ES-I3 (cell line): ENCODE measurements at regions not wholly inside any gene's neighbourhood (a gene's known extent, or its start where the extent isn't known, plus 50 kb on each side); places are given as distances from the start of the nearest gene placed in this dataset.
"Not testable (repeated sequence)": the region's sequence is repeated elsewhere in the genome, so short reads cannot be mapped to it uniquely, and the experiment has no call there.

Experiments used
- H3K36me3 ChIP-seq: 2 replicates; pipeline ENCODE4 v1.6.1; 2013; ENCODE audit warnings: mild to moderate bottlenecking, low read length, control low read depth, moderate library complexity; ENCODE audit not compliant: insufficient read depth
- H3K4me1 ChIP-seq: 2 replicates; pipeline ENCODE4 v1.6.1; 2013; ENCODE audit warnings: mild to moderate bottlenecking, control low read depth, low read length; ENCODE audit not compliant: insufficient read depth
- H3K9ac ChIP-seq: 2 replicates; pipeline ENCODE4 v1.6.1; 2013; ENCODE audit warnings: low read depth, mild to moderate bottlenecking, low read length, moderate library complexity
- H3K9me3 ChIP-seq: 2 replicates; pipeline ENCODE4 v1.6.1; 2013; ENCODE audit warnings: mild to moderate bottlenecking, low read length, moderate library complexity; ENCODE audit not compliant: control insufficient read depth, insufficient read depth

- Histone ChIP-seq H3K9me3 (no peaks in the 10 kb centered on the region), H3K36me3 (no peaks in the 10 kb centered on the region), H3K4me1 (no peaks in the 10 kb centered on the region), H3K9ac (no peak overlapping the region)
These were observed 108.6 kb downstream of the ZMAT1 start for GRCh38 chrX:101823236-101823635.

- H3K36me3 ChIP-seq, H3K4me1 ChIP-seq, H3K9me3 ChIP-seq, H3K9ac ChIP-seq: not testable (repeated sequence)
These were observed 114.1 kb downstream of the ZMAT1 start for GRCh38 chrX:101817739-101818138.

GRCh38 chrX:101813200-101813599 lies 118.6 kb downstream of the ZMAT1 start:
- Histone ChIP-seq H3K4me1 (no peaks in the 10 kb centered on the region), H3K9me3 (no peaks in the 10 kb centered on the region; the same call in 1 of the 2 replicates), H3K36me3 (no peaks in the 10 kb centered on the region), H3K9ac (no peak overlapping the region)

- no peak overlapping the region for H3K9ac ChIP-seq
- H3K9me3 ChIP-seq: no peaks in the 10 kb centered on the region
- no peaks in the 10 kb centered on the region for H3K4me1 ChIP-seq
- no peaks in the 10 kb centered on the region for H3K36me3 ChIP-seq
These were observed 128.4 kb downstream of the ZMAT1 start for GRCh38 chrX:101803451-101803850.

- H3K9me3 ChIP-seq: no peaks in the 10 kb centered on the region
- 0 out of 2 replicates have a peak overlapping the region, but pooled peaks have one; percentile 22 for H3K9ac ChIP-seq
- no peaks in the 10 kb centered on the region for H3K4me1 ChIP-seq
- no peaks in the 10 kb centered on the region for H3K36me3 ChIP-seq
These were observed 132.4 kb downstream of the ZMAT1 start for GRCh38 chrX:101799387-101799786.

GRCh38 chrX:101787934-101788333 lies 128.3 kb upstream of the ARMCX2 start:
- Histone ChIP-seq H3K9me3 (peaks cover 6% of the 10 kb centered on the region; the same call in 1 of the 2 replicates), H3K36me3 (no peaks in the 10 kb centered on the region), H3K9ac (no peak overlapping the region), H3K4me1 (peaks cover 5% of the 10 kb centered on the region; the same call in 1 of the 2 replicates)

GRCh38 chrX:101785142-101785541 lies 125.5 kb upstream of the ARMCX2 start:
- H3K4me1 ChIP-seq: peaks cover 5% of the 10 kb centered on the region; the same call in 1 of the 2 replicates
- no peaks in the 10 kb centered on the region for H3K36me3 ChIP-seq
- peaks cover under 1% of the 10 kb centered on the region; the same call in 1 of the 2 replicates for H3K9me3 ChIP-seq
- no peak overlapping the region for H3K9ac ChIP-seq

GRCh38 chrX:101780421-101780820 lies 120.8 kb upstream of the ARMCX2 start:
- H3K36me3 ChIP-seq, H3K9ac ChIP-seq, H3K9me3 ChIP-seq, H3K4me1 ChIP-seq: not testable (repeated sequence)

DNA sequence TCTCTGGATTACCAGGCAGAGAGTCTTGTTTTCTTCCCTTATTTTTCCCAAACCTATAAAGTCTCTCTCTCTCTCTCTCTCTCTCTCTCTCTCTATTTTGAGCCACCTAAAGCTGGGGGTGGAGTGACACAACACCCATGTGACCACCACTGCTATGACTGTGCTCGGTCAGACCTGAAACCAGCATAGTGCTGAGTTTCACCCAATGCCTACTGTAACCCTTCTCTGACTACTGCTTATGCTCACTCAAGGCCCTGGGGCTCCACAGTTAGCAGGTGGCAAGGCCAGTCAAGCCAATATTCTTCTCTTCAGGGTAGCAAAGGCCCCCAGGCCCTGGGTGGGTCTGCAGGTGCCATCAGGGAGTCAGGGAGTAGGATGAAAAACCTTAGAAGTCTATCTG lies 114.7 kb upstream of the ARMCX2 start:
- H3K36me3 ChIP-seq: no peaks in the 10 kb centered on the region
- no peaks in the 10 kb centered on the region; the same call in 1 of the 2 replicates for H3K9me3 ChIP-seq
- H3K4me1 ChIP-seq: no peaks in the 10 kb centered on the region
- no peak overlapping the region for H3K9ac ChIP-seq

DNA sequence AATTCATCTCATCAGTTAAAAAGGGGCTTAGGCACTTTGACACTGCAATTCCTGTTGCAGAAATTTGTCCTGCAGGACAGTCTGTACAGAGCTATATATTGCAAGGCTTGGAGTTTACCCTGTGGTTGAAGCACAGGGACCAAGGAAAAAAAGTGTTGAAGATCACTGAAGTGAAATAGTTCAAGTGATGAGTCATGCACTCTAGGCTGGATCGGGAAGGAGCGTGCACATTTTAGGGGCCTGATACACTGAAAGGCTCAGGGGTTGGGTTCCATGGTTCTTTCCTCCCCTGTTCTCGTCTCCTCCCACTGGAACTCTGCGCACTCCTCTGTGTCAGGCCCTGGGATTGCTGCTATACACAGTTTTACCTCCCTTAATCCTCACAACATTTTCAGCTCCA lies 104.9 kb upstream of the ARMCX2 start:
- Histone ChIP-seq H3K4me1 (peaks cover 9% of the 10 kb centered on the region), H3K9me3 (no peaks in the 10 kb centered on the region), H3K36me3 (no peaks in the 10 kb centered on the region), H3K9ac (no peak overlapping the region)

DNA sequence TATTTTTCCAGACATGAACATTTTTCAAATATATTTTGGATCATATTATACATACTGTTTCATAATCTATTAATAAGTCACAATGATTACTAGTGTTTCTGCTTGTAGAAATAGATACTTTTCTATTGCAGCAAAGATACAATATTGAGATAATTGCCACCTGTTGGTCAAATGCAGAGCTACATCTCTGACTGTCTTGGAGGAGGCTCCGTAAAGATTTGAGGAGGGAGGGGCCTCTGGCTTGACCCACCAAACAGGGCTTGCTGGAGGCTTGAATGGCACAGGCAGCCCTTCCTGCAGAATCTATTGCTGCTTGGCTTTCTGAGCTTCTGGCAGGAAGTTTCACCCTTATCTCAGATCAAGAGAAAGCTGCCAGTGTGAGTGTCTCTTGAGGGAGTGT lies 99.3 kb upstream of the ARMCX2 start:
- peaks cover 17% of the 10 kb centered on the region for H3K4me1 ChIP-seq
- no peaks in the 10 kb centered on the region for H3K36me3 ChIP-seq
- no peak overlapping the region for H3K9ac ChIP-seq
- no peaks in the 10 kb centered on the region for H3K9me3 ChIP-seq

DNA sequence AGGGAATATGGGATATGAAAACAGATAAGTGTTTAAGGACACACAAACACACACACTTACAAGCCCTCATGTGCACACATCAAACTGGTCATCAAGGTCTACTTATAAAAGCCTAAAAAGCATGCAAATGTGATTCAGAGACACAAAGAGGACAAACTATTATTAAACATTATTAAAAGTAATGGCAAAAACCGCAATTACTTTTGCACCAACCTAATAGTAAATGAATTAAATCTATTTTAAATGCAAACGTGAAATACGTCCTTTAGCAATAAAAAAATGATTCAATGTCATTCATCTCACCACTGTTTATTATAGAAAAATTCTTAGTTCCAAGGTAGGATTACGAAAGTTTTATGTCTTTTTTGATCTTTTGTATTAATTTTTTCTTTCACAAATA lies 91.1 kb upstream of the ARMCX2 start:
- Histone ChIP-seq H3K36me3 (no peaks in the 10 kb centered on the region), H3K9ac (no peak overlapping the region), H3K4me1 (peaks cover 11% of the 10 kb centered on the region; the same call in 1 of the 2 replicates), H3K9me3 (no peaks in the 10 kb centered on the region)

GRCh38 chrX:101749436-101749835 lies 89.8 kb upstream of the ARMCX2 start:
- H3K9me3 ChIP-seq: no peaks in the 10 kb centered on the region
- no peak overlapping the region for H3K9ac ChIP-seq
- no peaks in the 10 kb centered on the region for H3K36me3 ChIP-seq
- peaks cover 7% of the 10 kb centered on the region; the same call in 1 of the 2 replicates for H3K4me1 ChIP-seq

DNA sequence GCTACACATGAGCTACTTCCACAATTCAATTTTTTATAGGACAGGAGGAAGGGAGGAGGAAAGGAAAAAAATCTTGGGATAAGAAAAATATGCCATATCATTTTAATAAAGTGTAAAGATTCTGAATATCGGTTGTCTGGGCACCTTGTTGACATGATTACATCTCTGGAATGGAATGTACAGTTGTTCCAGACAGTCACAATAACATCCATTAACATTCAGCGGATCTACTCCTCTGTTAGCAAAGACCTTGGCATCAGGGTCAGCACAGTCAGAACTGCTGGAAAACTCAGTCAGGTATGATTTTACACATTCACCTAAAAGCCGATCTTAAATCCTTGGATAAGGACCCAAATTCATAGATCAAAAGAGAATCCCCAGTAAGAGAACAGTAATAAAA lies 85.4 kb upstream of the ARMCX2 start:
- Histone ChIP-seq H3K4me1 (peaks cover 7% of the 10 kb centered on the region; the same call in 1 of the 2 replicates), H3K9me3 (peaks cover 2% of the 10 kb centered on the region; the same call in 1 of the 2 replicates)

DNA sequence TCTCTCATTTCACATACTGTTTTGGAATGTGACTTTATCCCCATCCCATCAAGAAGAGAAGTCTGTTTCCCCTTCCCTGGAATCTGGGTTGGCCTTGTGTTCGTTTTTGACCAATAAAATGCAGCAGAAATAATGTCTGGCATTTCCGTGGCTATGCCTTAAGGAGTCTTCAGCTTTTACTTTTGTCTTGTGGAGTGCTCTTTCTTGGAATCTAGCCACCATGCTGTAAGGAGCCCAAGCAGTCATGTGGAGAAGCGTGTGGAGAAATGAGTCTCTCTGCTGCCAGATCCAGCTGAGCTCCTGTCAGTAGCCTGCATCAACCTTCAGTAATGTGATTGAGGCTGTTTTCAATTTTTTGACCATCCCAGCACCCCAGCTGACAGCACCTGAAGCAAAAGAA lies 84.4 kb upstream of the ARMCX2 start:
- Histone ChIP-seq H3K36me3 (no peaks in the 10 kb centered on the region), H3K9ac (no peak overlapping the region), H3K4me1 (no peaks in the 10 kb centered on the region), H3K9me3 (peaks cover 2% of the 10 kb centered on the region; the same call in 1 of the 2 replicates)

More for the DNA sequence above, 85.4 kb upstream of the ARMCX2 start:
- no peaks in the 10 kb centered on the region for H3K36me3 ChIP-seq
- H3K9ac ChIP-seq: no peak overlapping the region

DNA sequence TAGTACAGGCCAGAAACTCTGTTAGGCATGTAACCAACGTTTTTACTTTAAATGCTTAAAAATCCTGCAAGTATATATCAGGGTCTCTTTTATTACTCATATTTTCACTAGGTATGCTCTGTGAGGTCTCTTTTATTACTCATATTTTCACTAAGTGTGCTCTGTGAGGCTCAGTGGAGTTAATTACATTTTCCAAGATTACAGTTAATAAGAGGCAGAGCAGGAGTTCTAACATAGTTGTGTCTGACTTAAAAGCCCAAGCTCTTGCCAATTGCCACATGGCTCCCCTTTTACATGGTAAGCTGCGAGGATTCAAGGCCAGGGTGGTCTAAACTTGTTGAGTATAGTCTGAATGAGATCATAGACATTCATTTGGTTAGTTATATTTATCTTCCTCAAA lies 81.0 kb upstream of the ARMCX2 start:
- H3K9me3 ChIP-seq: peaks cover 2% of the 10 kb centered on the region; the same call in 1 of the 2 replicates
- H3K9ac ChIP-seq: no peak overlapping the region
- no peaks in the 10 kb centered on the region for H3K36me3 ChIP-seq
- H3K4me1 ChIP-seq: no peaks in the 10 kb centered on the region
